GM23338 (cell line): ENCODE measurements at regions not wholly inside any gene's neighbourhood (a gene's known extent, or its start where the extent isn't known, plus 50 kb on each side); places are given as distances from the start of the nearest gene placed in this dataset.

Experiments
- ATAC-seq: fragments of 200-7000 bp; cut with Tn5 transposase; 3 replicates; pipeline ENCODE4 v1.9.1; 2020
- DNase-seq: peaks from one replicate; pipeline ENCODE4 v3.0.0-alpha.2; 2015; ENCODE audit warnings: low spot score
- H2AFZ ChIP-seq: fragments of 200-600 bp; sonication (generic); 2 replicates; pipeline ENCODE4 v1.8.0; 2016; ENCODE audit warnings: antibody characterized with exemption, mild to moderate bottlenecking, moderate library complexity
- H3F3A ChIP-seq: fragments of 200-600 bp; sonication (generic); replicated peaks from 2 replicates; pipeline ENCODE4 v1.8.0; 2017; ENCODE audit warnings: antibody characterized with exemption, mixed run types, low read depth
- H3K27ac ChIP-seq: fragments of 200-600 bp; sonication (generic); 2 replicates; pipeline ENCODE4 v1.6.1; 2016; ENCODE audit warnings: low read depth
- H3K27me3 ChIP-seq: fragments of 200-600 bp; sonication (generic); 2 replicates; pipeline ENCODE4 v1.8.0; 2016; ENCODE audit warnings: mild to moderate bottlenecking, mixed run types, moderate library complexity; ENCODE audit not compliant: insufficient read depth
- H3K36me3 ChIP-seq: fragments of 200-600 bp; sonication (generic); 2 replicates; pipeline ENCODE4 v1.8.0; 2016; ENCODE audit warnings: mild to moderate bottlenecking; ENCODE audit not compliant: insufficient read depth
- H3K4me1 ChIP-seq: fragments of 200-600 bp; sonication (generic); 2 replicates; pipeline ENCODE4 v1.8.0; 2016; ENCODE audit warnings: mild to moderate bottlenecking, moderate library complexity; ENCODE audit not compliant: insufficient read depth
- H3K4me2 ChIP-seq: fragments of 200-600 bp; sonication (generic); 2 replicates; pipeline ENCODE4 v1.7.1; 2017; ENCODE audit warnings: mixed run types
- H3K4me3 ChIP-seq: fragments of 200-600 bp; sonication (generic); 2 replicates; pipeline ENCODE4 v1.6.1; 2016; ENCODE audit warnings: mixed run types
- H3K79me2 ChIP-seq: fragments of 200-600 bp; sonication (generic); replicated peaks from 2 replicates; pipeline ENCODE4 v1.8.0; 2017; ENCODE audit warnings: mild to moderate bottlenecking; ENCODE audit not compliant: insufficient read depth
- H3K9me2 ChIP-seq: fragments of 200-600 bp; sonication (generic); 2 replicates; pipeline ENCODE4 v1.8.0; 2017; ENCODE audit not compliant: insufficient read depth
- H4K20me1 ChIP-seq: fragments of 200-600 bp; sonication (generic); replicated peaks from 2 replicates; pipeline ENCODE4 v1.8.0; 2017; ENCODE audit warnings: mild to moderate bottlenecking; ENCODE audit not compliant: insufficient read depth
- H3K27ac Mint-ChIP-seq: 2 replicates; pipeline ENCODE4 v1.8.0; 2020; ENCODE audit warnings: inconsistent platforms, mild to moderate bottlenecking, moderate library complexity, mixed read lengths
- H3K27me3 Mint-ChIP-seq: 3 replicates; pipeline ENCODE4 v1.8.0; 2022; ENCODE audit warnings: low read depth, mild to moderate bottlenecking, moderate library complexity, mixed read lengths, inconsistent platforms; ENCODE audit not compliant: insufficient read depth, poor library complexity
- H3K36me3 Mint-ChIP-seq: 3 replicates; pipeline ENCODE4 v1.8.0; 2021; ENCODE audit warnings: low read depth, mild to moderate bottlenecking, inconsistent platforms, moderate library complexity, mixed read lengths
- H3K4me1 Mint-ChIP-seq: 3 replicates; pipeline ENCODE4 v1.8.0; 2020; ENCODE audit warnings: mild to moderate bottlenecking, inconsistent platforms, mixed read lengths
- H3K4me3 Mint-ChIP-seq: 3 replicates; pipeline ENCODE4 v1.8.0; 2021; ENCODE audit warnings: moderate library complexity, mild to moderate bottlenecking, inconsistent platforms, mixed read lengths
- H3K9me3 Mint-ChIP-seq: 3 replicates; pipeline ENCODE4 v1.8.0; 2020; ENCODE audit warnings: moderate library complexity, mild to moderate bottlenecking, inconsistent platforms, mixed read lengths
- CTCF ChIP-seq, 2 experiments: fragments of 200-600 bp in 1 of 2; sonication (generic) in 1 of 2; conservative IDR thresholded peaks; 2 replicates each; pipeline versions ENCODE4 v1.5.1 to v1.6.1; 2016 to 2017; ENCODE audit warnings: antibody characterized with exemption in 2 of 2, low read depth in 2 of 2, mild to moderate bottlenecking in 2 of 2, moderate library complexity in 1 of 2
- JUNB ChIP-seq: IDR thresholded peaks from one replicate; pipeline ENCODE4 v1.6.1; 2016; ENCODE audit warnings: antibody characterized with exemption; ENCODE audit not compliant: unreplicated experiment
- REST ChIP-seq: IDR thresholded peaks from one replicate; pipeline ENCODE4 v1.6.1; 2018; ENCODE audit warnings: antibody characterized with exemption; ENCODE audit not compliant: unreplicated experiment
- STAT1 ChIP-seq: IDR thresholded peaks from one replicate; pipeline ENCODE4 v1.6.1; 2016; ENCODE audit warnings: antibody characterized with exemption; ENCODE audit not compliant: unreplicated experiment

- TF ChIP-seq JUNB (no peak), REST (no peak)
- Histone ChIP-seq H2AFZ (no peak overlapping the region), H3K9me2 (no peaks in the 10 kb centered on the region; the same call in 1 of the 2 replicates), H3K4me2 (no peak overlapping the region), H3K36me3 (no peaks in the 10 kb centered on the region), H3K4me1 (no peaks in the 10 kb centered on the region), H3K27me3 (no peaks in the 10 kb centered on the region), H4K20me1 (no peaks in the 10 kb centered on the region), H3F3A (no peaks in the 10 kb centered on the region), H3K27ac (no peak overlapping the region), H3K79me2 (no peaks in the 10 kb centered on the region), H3K4me3 (no peak overlapping the region)
- no peaks in the 10 kb centered on the region for H3K4me1 Mint-ChIP-seq
- H3K27me3 Mint-ChIP-seq, result no peaks in the 10 kb centered on the region
- DNase-seq (no peak), ATAC-seq (no peak)
- peaks cover 2% of the 10 kb centered on the region; the same call in 2 of the 3 replicates for H3K36me3 Mint-ChIP-seq
- H3K9me3 Mint-ChIP-seq, result no peaks in the 10 kb centered on the region
- no peak overlapping the region for H3K27ac Mint-ChIP-seq
- H3K4me3 Mint-ChIP-seq, result no peak overlapping the region
Observed at GRCh38 chr11:38402063-38402462, 1804.0 kb upstream of the RAG2 start.

GRCh38 chr11:38392176-38392575 is 1794.1 kb upstream of the RAG2 start:
- Mint-ChIP-seq H3K9me3 (no peaks in the 10 kb centered on the region), H3K36me3 (peaks cover 8% of the 10 kb centered on the region; the same call in 2 of the 3 replicates), H3K27me3 (no peaks in the 10 kb centered on the region), H3K4me3 (peak overlapping the region; percentile 3; the same call in 1 of the 3 replicates), H3K4me1 (peaks cover 20% of the 10 kb centered on the region), H3K27ac (peak overlapping the region; percentile 50)
- no peaks in the 10 kb centered on the region for H3K27me3 ChIP-seq
- no peak overlapping the region for H2AFZ ChIP-seq
- H4K20me1 ChIP-seq, result no peaks in the 10 kb centered on the region
- H3K4me3 ChIP-seq, result no peak overlapping the region
- 0 out of 2 replicates have a peak, but pooled peaks cover 5% of the 10 kb centered on the region for H3K4me1 ChIP-seq
- peak; percentile 1 for DNase-seq
- ATAC-seq, result no peak; the same call in 2 of the 3 replicates
- no peaks in the 10 kb centered on the region; the same call in 1 of the 2 replicates for H3K9me2 ChIP-seq
- no peak overlapping the region for H3K27ac ChIP-seq
- no peak for TF ChIP-seq STAT1
- no peaks in the 10 kb centered on the region; the same call in 1 of the 2 replicates for H3K36me3 ChIP-seq
- no peak overlapping the region; the same call in 1 of the 2 replicates for H3K4me2 ChIP-seq
- no peaks in the 10 kb centered on the region for H3F3A ChIP-seq
- H3K79me2 ChIP-seq, result no peaks in the 10 kb centered on the region

- H3K27ac ChIP-seq, result no peak overlapping the region
- no peaks in the 10 kb centered on the region for H4K20me1 ChIP-seq
- H3K36me3 ChIP-seq, result no peaks in the 10 kb centered on the region; the same call in none of the 2 replicates
- Mint-ChIP-seq H3K4me3 (no peak overlapping the region), H3K27me3 (no peaks in the 10 kb centered on the region), H3K9me3 (no peaks in the 10 kb centered on the region), H3K4me1 (no peaks in the 10 kb centered on the region), H3K27ac (no peak overlapping the region), H3K36me3 (peaks cover 5% of the 10 kb centered on the region; the same call in 1 of the 3 replicates)
- no peak overlapping the region for H3K4me3 ChIP-seq
- no peaks in the 10 kb centered on the region for H3K4me1 ChIP-seq
- DNase-seq (no peak), ATAC-seq (no peak)
- H3F3A ChIP-seq, result no peaks in the 10 kb centered on the region
- H3K4me2 ChIP-seq, result no peak overlapping the region
- no peaks in the 10 kb centered on the region for H3K9me2 ChIP-seq
- no peaks in the 10 kb centered on the region for H3K27me3 ChIP-seq
- H2AFZ ChIP-seq, result no peak overlapping the region
- H3K79me2 ChIP-seq, result no peaks in the 10 kb centered on the region
- TF ChIP-seq CTCF (conservative IDR thresholded peaks at IDR 0.05; ENCODE audit: low read depth in 2 of 2), result no peak
Observed at GRCh38 chr11:38384568-38384967, 1786.5 kb upstream of the RAG2 start.
